ENCODE measurements at regions not wholly inside any gene's neighbourhood (a gene's known extent, or its start where the extent isn't known, plus 50 kb on each side); places are given as distances from the start of the nearest gene placed in this dataset.

GRCh38 chr1:59215766-59216291 is 81.1 kb upstream of the FGGY start:
- TF ChIP-seq YY1 (IDR thresholded peaks at IDR 0.05; ENCODE audit: insufficient read depth, insufficient read length) (no peak), ZNF274 (IDR thresholded peaks at IDR 0.05; ENCODE audit: low read depth, low read length) (no peak), SUZ12 (IDR thresholded peaks at IDR 0.05; ENCODE audit: extremely low read depth, insufficient read depth, insufficient read length) (no peak)
